GM21576 (cell line): ENCODE measurements at regions not wholly inside any gene's neighbourhood (a gene's known extent, or its start where the extent isn't known, plus 50 kb on each side); places are given as distances from the start of the nearest gene placed in this dataset.

Experiments
- ATAC-seq: cut with Tn5 transposase; IDR thresholded peaks from one replicate; pipeline ENCODE4 v1.9.1; 2021; ENCODE audit warnings: mild to moderate bottlenecking, moderate library complexity; ENCODE audit not compliant: unreplicated experiment

DNA sequence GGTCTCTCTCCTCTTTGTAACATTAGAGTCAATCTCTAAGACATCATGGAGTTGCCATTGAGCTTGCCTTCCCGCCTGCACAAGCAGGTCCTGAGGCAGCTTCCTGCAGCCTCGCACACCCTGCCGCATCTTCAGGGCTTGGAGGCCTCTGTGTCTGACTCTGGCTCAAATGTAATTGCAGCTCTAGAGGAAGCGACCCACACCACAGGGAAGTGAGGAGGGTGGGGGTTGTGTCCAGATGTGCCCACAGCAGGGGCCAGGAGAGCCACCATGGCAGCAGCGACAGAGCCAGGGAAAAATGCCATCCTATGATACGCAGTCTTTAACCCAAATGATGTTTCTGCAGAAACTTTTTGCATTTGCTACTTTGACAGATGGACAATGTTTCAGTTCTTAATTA lies 216.0 kb upstream of the ZNF32 start:
- ATAC-seq = no peak

DNA sequence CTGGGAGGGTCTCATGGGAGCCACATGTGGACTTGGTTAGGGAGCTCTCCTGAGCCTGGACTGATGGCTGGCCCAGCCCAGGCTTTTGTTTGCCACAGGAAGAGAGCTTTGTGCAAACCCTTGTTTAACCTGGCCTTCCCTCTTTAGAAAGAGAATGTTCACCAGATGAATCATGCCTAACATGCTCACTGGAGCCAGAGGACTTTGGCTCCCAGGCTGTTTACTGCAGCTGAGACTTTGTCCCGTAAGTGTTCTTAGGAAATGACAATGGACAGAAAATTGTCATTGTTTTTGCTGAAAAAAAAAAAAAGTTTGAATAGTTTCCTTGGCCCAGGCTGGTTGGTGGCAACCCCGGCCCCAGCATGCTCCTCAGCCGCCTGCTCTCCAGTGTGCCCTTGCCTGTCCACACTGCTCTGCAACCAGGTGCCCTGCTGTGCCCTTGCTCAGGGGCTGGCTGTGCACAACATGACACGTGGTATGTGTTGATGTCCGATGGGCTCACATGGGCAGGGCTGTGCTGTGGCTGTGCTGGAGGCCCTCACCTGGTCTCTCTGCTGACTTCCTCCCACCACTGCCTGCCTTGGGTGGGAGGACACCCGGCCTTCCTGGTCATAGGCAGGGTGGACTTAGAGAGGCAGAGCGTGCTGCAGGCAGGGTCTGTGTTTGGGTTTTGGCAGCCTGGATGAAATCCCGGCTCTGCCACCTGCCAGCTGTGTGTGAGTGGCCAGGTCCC lies 215.3 kb upstream of the ZNF32 start:
- ATAC-seq = no peak

GRCh38 chr10:43863270-43863669 lies 214.6 kb upstream of the ZNF32 start:
- no peak for ATAC-seq

- ATAC-seq = no peak
Observed at GRCh38 chr10:43862756-43863155, 214.1 kb upstream of the ZNF32 start.

DNA sequence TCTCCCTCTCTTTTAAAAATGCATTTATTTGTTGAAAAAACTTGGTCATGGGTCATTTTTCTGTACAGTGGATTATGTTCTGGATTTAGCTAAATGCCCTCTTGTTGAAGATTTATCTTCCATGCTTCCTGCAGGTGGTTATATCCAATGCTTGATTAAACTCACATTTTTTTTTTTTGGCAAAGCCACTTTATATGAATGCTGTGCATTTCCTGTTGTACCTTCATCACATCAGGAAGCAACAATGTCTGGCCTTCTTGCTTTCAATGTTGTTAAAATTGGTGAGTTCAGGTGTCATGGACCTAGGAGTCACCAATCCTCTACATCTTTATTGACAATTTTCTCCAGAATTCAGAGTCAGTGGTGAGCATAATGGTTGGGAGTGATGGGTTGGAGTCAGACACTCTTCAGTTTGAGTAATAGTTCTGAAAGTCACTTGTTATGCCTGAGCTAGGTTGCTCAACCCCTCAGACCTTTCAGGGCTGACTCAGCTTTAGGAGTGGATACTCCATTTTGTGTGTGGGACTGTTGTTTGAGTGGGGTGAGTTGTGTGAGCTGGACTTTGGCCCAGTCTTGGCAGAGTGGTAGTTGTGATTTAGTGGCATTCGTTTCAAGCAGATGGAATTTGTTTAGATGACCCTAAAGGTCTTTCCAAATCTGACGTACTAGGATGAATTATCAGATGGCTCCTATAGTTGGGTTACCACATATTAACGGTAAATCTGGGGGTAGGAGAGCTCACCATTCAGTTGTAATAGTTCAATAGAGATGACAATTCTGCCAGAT lies 213.5 kb upstream of the ZNF32 start:
- no peak for ATAC-seq

DNA sequence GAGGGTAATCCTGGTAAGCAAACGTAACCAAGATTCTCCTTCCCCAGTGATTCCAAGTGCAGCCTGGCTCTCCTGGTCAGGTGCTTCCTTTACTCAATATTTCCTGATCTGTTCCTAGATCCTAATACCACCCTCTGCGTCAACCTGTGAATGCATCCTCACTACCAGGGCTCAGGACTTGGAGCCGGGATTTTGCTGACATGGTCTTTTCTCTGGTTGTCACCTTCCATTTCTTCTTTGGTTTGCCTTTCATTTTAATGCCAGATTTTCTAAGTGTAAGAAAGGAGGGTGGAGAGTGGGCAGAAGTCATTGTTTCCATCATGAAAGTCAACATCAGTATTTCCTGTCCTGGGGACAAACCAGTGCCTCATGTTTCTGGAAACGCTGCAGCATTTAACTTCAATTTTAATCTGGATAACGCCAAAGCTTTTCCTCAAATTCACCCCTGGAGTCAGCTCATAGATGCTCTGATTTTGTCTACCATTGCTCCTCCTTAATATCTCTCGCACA lies 210.4 kb upstream of the ZNF32 start:
- no peak for ATAC-seq

DNA sequence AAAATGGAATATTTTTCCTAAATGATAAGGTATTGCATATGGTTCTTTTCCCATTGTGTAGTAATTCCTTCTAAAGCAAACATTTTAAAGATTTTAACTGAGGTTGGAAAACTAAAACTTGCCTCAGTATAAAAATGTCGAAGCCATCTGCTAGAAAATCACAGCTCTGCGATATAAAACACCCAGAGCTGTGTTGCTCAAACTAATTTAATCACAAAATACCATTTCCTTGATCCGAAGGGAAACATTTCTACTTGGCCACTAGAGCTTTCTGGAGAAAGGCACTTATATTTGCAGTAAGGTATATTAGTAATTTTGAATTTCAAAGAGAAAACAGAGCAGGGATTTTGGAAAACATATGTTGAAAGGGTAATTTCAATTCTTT lies 209.2 kb upstream of the ZNF32 start:
- ATAC-seq = no peak

DNA sequence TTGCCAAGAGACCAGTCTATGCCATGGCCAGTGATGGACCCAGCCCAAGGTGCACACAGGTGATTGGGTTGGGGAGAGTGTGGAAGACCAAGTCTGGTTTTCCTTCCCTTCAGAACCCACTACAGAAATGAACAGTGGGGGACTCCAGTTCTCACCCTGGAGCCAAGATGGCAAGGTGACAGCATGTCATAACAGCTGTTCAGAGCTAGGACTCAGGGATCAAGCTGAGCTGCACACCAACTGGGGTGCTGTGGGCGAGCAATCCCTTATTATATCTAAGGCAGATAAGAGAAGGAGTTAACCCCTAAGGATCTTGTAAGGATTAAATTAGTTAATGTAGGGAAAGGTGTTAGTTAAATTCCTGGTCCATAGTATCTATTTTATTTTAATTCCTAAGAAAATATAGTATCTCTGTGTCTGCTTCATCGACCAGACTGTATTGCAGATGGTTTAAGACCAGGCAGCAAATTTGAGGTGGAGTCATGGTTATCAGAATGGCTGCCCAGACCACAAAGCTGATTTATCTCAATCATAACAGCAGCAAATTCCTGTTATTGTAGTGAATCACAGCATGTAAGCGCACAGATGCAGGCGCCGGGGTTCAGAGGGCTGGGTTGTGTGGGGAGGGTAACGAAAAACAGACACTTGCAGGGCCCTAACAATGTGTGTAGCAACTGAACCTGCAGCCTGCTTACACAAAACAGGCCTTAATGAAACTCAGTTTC lies 208.7 kb upstream of the ZNF32 start:
- no peak for ATAC-seq

GRCh38 chr10:43856299-43856698 lies 207.6 kb upstream of the ZNF32 start:
- no peak for ATAC-seq

DNA sequence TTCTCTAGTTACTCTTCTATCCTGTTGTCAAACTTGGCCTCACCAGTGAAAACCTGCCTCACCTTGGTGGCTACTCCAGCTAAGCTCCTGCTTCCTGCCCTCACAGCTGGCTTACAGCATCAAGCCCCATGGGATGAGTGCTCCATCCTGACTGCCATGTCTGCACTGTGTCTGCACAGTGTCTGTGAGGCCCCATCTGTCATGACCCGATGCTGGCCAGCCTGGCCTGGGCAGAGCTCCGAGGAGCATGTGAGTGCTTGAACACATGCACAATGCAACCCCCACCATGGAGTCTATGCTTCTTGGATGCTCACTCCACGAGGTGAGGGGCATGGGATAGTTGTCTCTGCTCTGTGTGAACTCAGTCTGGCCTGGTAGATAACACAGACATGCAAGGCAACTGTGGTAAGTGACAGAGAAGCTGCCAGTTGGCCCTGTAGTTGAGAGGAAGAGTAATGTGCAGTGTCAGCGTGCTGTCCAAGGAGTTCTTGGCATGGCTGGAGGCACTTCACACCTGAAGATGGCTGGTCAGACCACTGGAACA lies 207.1 kb upstream of the ZNF32 start:
- ATAC-seq = no peak

DNA sequence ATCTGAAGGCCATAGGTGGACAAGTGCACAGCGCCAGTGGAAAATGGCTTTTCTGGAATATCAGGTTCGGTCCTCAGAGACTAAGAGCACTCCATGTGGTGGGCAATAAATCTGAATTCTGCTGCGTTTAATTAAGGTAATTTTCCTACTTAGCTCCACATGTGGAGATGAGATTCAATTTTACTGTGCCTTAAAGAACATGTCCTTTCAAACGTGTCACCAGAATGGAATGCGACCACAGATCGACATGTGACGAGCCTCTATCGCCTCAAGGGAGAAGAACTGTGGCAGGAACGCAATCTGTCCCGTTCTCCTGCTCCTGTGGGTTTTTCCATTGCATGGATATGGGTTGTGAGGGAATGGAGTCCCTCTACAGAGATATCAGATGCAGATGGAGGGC lies 205.3 kb upstream of the ZNF32 start:
- ATAC-seq = no peak

DNA sequence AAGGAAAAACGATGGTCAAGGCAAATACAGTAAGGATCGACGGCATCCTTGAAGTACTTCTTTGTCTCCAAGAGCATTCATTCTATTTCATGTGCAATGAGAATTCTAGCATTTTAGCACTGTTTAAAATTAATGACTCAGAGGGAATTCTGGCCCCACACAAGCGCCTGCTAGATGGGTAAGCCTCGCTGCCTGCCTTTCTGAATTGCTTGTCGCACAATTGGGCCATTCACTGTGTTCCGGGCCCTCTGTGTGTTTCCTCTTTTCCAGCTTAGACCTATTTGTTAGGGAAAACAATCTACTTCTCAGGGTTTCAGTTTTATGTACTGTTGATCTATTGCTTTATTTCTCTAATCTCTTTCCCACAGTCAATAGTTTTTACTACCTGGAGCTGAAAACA lies 204.7 kb upstream of the ZNF32 start:
- ATAC-seq = no peak

GRCh38 chr10:43852644-43853214 lies 204.0 kb upstream of the ZNF32 start:
- ATAC-seq = no peak

GRCh38 chr10:43852149-43852548 lies 203.5 kb upstream of the ZNF32 start:
- ATAC-seq = no peak

- ATAC-seq = no peak
Observed at GRCh38 chr10:43851030-43851429, 202.3 kb upstream of the ZNF32 start.

GRCh38 chr10:43849551-43849950 lies 200.9 kb upstream of the ZNF32 start:
- no peak for ATAC-seq

GRCh38 chr10:43846968-43847367 lies 198.3 kb upstream of the ZNF32 start:
- ATAC-seq = no peak

DNA sequence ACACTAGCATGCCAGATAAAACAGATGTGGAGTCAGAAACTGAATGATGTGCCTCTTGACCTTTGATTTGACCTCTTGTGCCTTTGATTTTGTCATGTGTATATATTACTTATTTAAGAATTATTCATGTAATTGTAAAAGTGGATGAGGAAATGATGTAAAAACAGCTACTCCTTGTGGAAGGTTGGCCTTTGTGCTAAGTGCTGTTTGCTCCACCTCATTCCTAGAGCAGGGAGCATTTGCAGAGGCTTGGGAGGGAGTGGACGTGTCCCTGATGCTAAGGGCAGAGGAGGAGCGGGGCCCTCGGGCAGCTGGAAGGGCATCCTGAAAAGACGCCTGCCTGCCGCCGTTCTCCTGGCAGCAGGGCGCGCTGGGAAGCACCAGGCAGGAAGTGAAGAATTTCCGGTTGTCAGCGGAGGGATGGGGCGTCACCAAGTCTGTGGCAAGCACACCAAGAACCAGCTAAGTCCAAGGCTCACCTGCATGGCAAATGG lies 197.6 kb upstream of the ZNF32 start:
- no peak for ATAC-seq

DNA sequence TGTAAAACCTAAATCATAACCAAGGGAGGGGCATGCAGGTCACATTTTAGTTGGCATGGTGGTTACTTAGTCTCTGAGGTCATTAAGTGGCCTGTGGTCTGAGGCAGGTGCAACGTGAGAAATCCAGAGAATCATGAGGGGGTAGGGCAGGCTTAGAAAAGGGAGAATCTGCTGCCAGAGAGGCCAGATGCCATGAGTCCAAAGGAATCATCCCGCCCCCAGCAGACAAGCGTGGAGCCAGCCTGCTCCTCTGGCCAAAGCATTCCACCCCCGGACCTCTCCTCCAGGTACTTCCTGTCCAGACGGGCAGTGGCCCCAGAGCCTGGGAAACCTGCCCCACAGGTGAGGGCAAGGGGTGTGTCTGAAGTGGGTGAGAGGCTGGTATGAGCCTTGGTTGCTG lies 196.4 kb upstream of the ZNF32 start:
- ATAC-seq = no peak

- no peak for ATAC-seq
Observed at GRCh38 chr10:43844221-43844620, 195.5 kb upstream of the ZNF32 start.
